ENCODE measurements at regions not wholly inside any gene's neighbourhood (a gene's known extent, or its start where the extent isn't known, plus 50 kb on each side); places are given as distances from the start of the nearest gene placed in this dataset.
A peak's percentile ranks its signal among the peaks of the same experiment; 100 is the strongest.

GRCh38 chr13:37406031-37406430 is 192.5 kb downstream of the POSTN start:
- no peak for DNase-seq

GRCh38 chr13:37403776-37404527 is 194.6 kb downstream of the POSTN start:
- no peak for DNase-seq

- no peak for DNase-seq
These were observed 196.8 kb downstream of the POSTN start for GRCh38 chr13:37401721-37402120.

- no peak for DNase-seq
These were observed 201.0 kb downstream of the POSTN start for GRCh38 chr13:37397535-37397934.

GRCh38 chr13:37395544-37395943 is 203.0 kb downstream of the POSTN start:
- no peak for DNase-seq

- DNase-seq, result no peak
These were observed 206.2 kb downstream of the POSTN start for GRCh38 chr13:37392389-37392788.

- no peak for DNase-seq
These were observed 207.8 kb downstream of the POSTN start for GRCh38 chr13:37390735-37391134.

- DNase-seq, result no peak
These were observed 212.5 kb downstream of the POSTN start for GRCh38 chr13:37385956-37386670.

GRCh38 chr13:37385248-37385647 is 213.3 kb downstream of the POSTN start:
- no peak for DNase-seq

- no peak for DNase-seq
These were observed 214.7 kb downstream of the POSTN start for GRCh38 chr13:37383856-37384370.

GRCh38 chr13:37383046-37383445 is 215.5 kb downstream of the POSTN start:
- DNase-seq, result no peak

GRCh38 chr13:37382146-37382545 is 216.4 kb downstream of the POSTN start:
- DNase-seq, result no peak

GRCh38 chr13:37381502-37381901 is 217.1 kb downstream of the POSTN start:
- no peak for DNase-seq

GRCh38 chr13:37379841-37380240 is 218.7 kb downstream of the POSTN start:
- DNase-seq, result no peak

- DNase-seq, result no peak
These were observed 222.8 kb downstream of the POSTN start for GRCh38 chr13:37375724-37376123.

- no peak for DNase-seq
These were observed 223.5 kb downstream of the POSTN start for GRCh38 chr13:37375071-37375470.

- DNase-seq, result no peak
These were observed 229.0 kb downstream of the POSTN start for GRCh38 chr13:37369616-37370015.

GRCh38 chr13:37368501-37368900 is 230.1 kb downstream of the POSTN start:
- DNase-seq, result no peak

GRCh38 chr13:37366044-37366770 is 232.4 kb downstream of the POSTN start:
- no peak for DNase-seq

GRCh38 chr13:37365496-37365895 is 233.1 kb downstream of the POSTN start:
- DNase-seq, result no peak

GRCh38 chr13:37364956-37365355 is 233.6 kb downstream of the POSTN start:
- no peak for DNase-seq

- DNase-seq, result no peak
These were observed 234.6 kb downstream of the POSTN start for GRCh38 chr13:37364007-37364406.

GRCh38 chr13:37361608-37362007 is 237.0 kb downstream of the POSTN start:
- DNase-seq, result no peak

- DNase-seq, result peak; percentile 24
These were observed 238.0 kb downstream of the POSTN start for GRCh38 chr13:37360556-37360955.

Data from MV-4-11 (cell line).